SU-DHL-6 (cell line): ENCODE measurements at regions not wholly inside any gene's neighbourhood (a gene's known extent, or its start where the extent isn't known, plus 50 kb on each side); places are given as distances from the start of the nearest gene placed in this dataset.
A peak's percentile ranks its signal among the peaks of the same experiment; 100 is the strongest.

ENCODE experiments used
- H2AFZ ChIP-seq: fragments of 200-600 bp; sonication (generic); 2 replicates; pipeline ENCODE4 v1.6.1; 2014; ENCODE audit warnings: low read depth, mild to moderate bottlenecking, moderate library complexity, mixed read lengths, antibody characterized with exemption, low read length; ENCODE audit not compliant: severe bottlenecking
- H3F3A ChIP-seq: fragments of 200-600 bp; shearing (Covaris generic); 2 replicates; pipeline ENCODE4 v1.6.0; 2016; ENCODE audit warnings: antibody characterized with exemption, mild to moderate bottlenecking; ENCODE audit not compliant: insufficient read depth
- H3K27ac ChIP-seq: fragments of 200-600 bp; sonication (generic); 2 replicates; pipeline ENCODE4 v1.5.1; 2016; ENCODE audit warnings: low read depth, mild to moderate bottlenecking, low read length, moderate library complexity, mixed read lengths
- H3K27me3 ChIP-seq: fragments of 200-600 bp; sonication (generic), shearing (Covaris generic); 2 replicates; pipeline ENCODE4 v1.6.0; 2014; ENCODE audit warnings: mild to moderate bottlenecking, low read length
- H3K36me3 ChIP-seq: fragments of 200-600 bp; sonication (generic); 2 replicates; pipeline ENCODE4 v1.6.1; 2014; ENCODE audit warnings: mild to moderate bottlenecking, low read length, mixed read lengths
- H3K4me2 ChIP-seq: fragments of 300-600, 200-600 bp; shearing (Covaris generic), sonication (generic); 2 replicates; pipeline ENCODE4 v1.6.0; 2014; ENCODE audit warnings: low read length, low read depth, mild to moderate bottlenecking; ENCODE audit not compliant: poor library complexity, severe bottlenecking
- H3K4me3 ChIP-seq: fragments of 200-600 bp; sonication (generic); 2 replicates; pipeline ENCODE4 v1.5.1; 2014; ENCODE audit warnings: antibody characterized with exemption, low read length, mild to moderate bottlenecking, mixed read lengths; ENCODE audit not compliant: insufficient read depth, poor library complexity, severe bottlenecking
- H3K79me2 ChIP-seq: fragments of 200-600 bp; sonication (generic); 2 replicates; pipeline ENCODE4 v1.6.1; 2014; ENCODE audit warnings: mild to moderate bottlenecking, low read length, moderate library complexity; ENCODE audit not compliant: insufficient read depth
- H3K9ac ChIP-seq: fragments of 200-600 bp; sonication (generic); 2 replicates; pipeline ENCODE4 v1.7.0; 2014; ENCODE audit warnings: mild to moderate bottlenecking, low read length
- H3K9me2 ChIP-seq: fragments of 200-600 bp; sonication (generic); replicated peaks from 2 replicates; pipeline ENCODE4 v1.6.1; 2014; ENCODE audit warnings: low read length; ENCODE audit not compliant: insufficient read depth
- H3K9me3 ChIP-seq: fragments of 200-600 bp; sonication (generic); 2 replicates; pipeline ENCODE4 v1.6.1; 2014; ENCODE audit warnings: low read length, mixed read lengths; ENCODE audit not compliant: insufficient read depth
- H4K20me1 ChIP-seq: fragments of 200-600 bp; sonication (generic); 2 replicates; pipeline ENCODE4 v1.6.1; 2014; ENCODE audit warnings: low read depth, mild to moderate bottlenecking, antibody characterized with exemption, low read length, moderate library complexity, mixed read lengths
- CTCF ChIP-seq: fragments of 200-600 bp; sonication (generic); IDR thresholded peaks from one replicate; pipeline ENCODE4 v1.5.1; 2017; ENCODE audit warnings: antibody characterized with exemption, mild to moderate bottlenecking, low read length, moderate library complexity; ENCODE audit not compliant: insufficient read depth, poor library complexity, severe bottlenecking
- EZH2phosphoT487 ChIP-seq: fragments of 200-600 bp; sonication (generic), shearing (Covaris generic); conservative IDR thresholded peaks from 2 replicates; pipeline ENCODE4 v1.6.1; 2018; ENCODE audit warnings: mild to moderate bottlenecking, antibody characterized with exemption, low read length, moderate library complexity, mixed read lengths

DNA sequence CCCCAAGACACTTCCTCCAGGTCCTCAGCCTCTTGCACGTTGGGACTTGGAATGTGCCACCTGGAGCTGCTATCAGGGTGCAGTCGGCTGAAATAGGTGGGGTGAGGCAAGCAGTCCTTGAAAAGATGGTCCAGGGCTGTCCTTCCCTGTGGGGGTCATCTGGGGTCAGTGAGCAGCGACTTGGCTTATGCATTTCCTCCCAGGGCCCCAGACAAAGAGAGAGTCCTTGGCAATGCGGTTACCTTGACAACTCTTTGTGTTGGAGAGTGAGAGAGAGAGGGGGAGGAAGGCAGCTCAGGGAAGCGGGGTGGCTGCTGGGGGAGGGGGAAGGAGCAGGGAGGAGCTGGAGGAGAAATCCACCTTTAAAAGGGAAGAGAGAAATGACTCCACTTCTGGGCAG lies 93.8 kb downstream of the MIAT start:
- H3K36me3 ChIP-seq: no peaks in the 10 kb centered on the region
- H3K9me3 ChIP-seq: no peaks in the 10 kb centered on the region
- H3K9me2 ChIP-seq: no peaks in the 10 kb centered on the region
- H3F3A ChIP-seq: no peaks in the 10 kb centered on the region
- H3K79me2 ChIP-seq: no peaks in the 10 kb centered on the region
- no peaks in the 10 kb centered on the region for H3K27me3 ChIP-seq
- H3K9ac ChIP-seq: no peak overlapping the region
- H4K20me1 ChIP-seq: no peaks in the 10 kb centered on the region
- no peak overlapping the region for H2AFZ ChIP-seq
- H3K4me3 ChIP-seq: no peak overlapping the region
- TF ChIP-seq CTCF: no peak
- TF ChIP-seq EZH2phosphoT487: no peak
- no peak overlapping the region for H3K27ac ChIP-seq
- no peak overlapping the region for H3K4me2 ChIP-seq

DNA sequence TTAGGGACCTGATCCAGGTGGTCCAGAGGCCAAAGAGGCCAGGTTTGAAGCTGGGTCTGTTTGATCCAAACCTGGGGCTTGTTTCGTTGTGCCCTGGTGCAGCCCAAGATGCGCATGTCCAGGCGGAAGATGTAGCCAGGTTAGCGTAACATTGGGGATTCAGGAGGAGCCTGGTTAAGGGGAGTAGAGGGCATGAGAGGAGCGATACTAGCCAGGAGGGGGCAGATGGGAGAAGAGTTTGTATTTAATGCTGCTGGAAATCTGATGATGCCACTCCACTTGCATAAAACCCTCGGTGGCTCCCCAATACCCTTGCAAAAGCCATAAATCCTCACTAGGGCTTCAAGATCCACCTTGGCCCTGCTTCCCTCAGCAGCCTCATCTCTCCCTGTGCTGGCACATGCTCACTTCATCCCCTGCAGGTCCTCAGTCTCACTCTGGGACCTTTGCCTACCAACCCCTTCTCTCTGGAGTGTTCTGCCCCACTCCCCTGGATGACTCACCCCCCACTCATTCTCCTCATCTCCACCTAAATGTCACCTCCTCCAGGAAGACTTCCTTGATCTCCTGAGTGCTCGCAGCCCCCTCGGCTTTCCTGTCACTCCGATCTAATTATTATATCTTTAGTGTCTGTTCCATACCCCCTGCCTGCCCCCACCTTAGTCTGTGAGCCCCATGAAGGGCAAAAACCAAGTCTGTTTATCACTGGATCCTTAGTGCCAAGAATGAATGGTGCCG lies 95.9 kb downstream of the MIAT start:
- no peaks in the 10 kb centered on the region for H3K27me3 ChIP-seq
- no peak overlapping the region for H3K27ac ChIP-seq
- TF ChIP-seq EZH2phosphoT487 (no peak), CTCF (no peak)

GRCh38 chr22:26756675-26757293 lies 99.4 kb downstream of the MIAT start:
- Histone ChIP-seq H2AFZ (no peak overlapping the region), H3K36me3 (no peaks in the 10 kb centered on the region), H3K9me3 (no peaks in the 10 kb centered on the region), H3K9ac (no peak overlapping the region), H4K20me1 (no peaks in the 10 kb centered on the region), H3F3A (no peaks in the 10 kb centered on the region), H3K27ac (no peak overlapping the region), H3K27me3 (no peaks in the 10 kb centered on the region), H3K79me2 (no peaks in the 10 kb centered on the region), H3K4me2 (no peak overlapping the region), H3K4me3 (no peak overlapping the region), H3K9me2 (no peaks in the 10 kb centered on the region)
- TF ChIP-seq CTCF (peak; percentile 75), EZH2phosphoT487 (no peak)

More for the DNA sequence above, 95.9 kb downstream of the MIAT start:
- Histone ChIP-seq H3K79me2 (no peaks in the 10 kb centered on the region), H3K9ac (no peak overlapping the region), H3K9me3 (no peaks in the 10 kb centered on the region), H3K9me2 (no peaks in the 10 kb centered on the region), H3K4me2 (no peak overlapping the region), H3F3A (no peaks in the 10 kb centered on the region), H4K20me1 (no peaks in the 10 kb centered on the region), H2AFZ (no peak overlapping the region), H3K36me3 (no peaks in the 10 kb centered on the region), H3K4me3 (no peak overlapping the region)
